DND-41 (cell line): ENCODE measurements at regions not wholly inside any gene's neighbourhood (a gene's known extent, or its start where the extent isn't known, plus 50 kb on each side); places are given as distances from the start of the nearest gene placed in this dataset.

Source experiments
- EZH2 ChIP-seq: IDR thresholded peaks from 3 replicates; pipeline ENCODE4 v1.6.1; 2012; ENCODE audit warnings: borderline replicate concordance, low read depth, mild to moderate bottlenecking, moderate library complexity, low read length, inconsistent platforms; ENCODE audit not compliant: severe bottlenecking
- TF ChIP-seq, protein P1 (sequence below): IDR thresholded peaks from 2 replicates; pipeline ENCODE4 v1.5.1; 2012; ENCODE audit warnings: borderline replicate concordance, low read length, moderate library complexity, mild to moderate bottlenecking; ENCODE audit not compliant: poor library complexity, severe bottlenecking; ENCODE audit errors: extremely low read depth

DNA sequence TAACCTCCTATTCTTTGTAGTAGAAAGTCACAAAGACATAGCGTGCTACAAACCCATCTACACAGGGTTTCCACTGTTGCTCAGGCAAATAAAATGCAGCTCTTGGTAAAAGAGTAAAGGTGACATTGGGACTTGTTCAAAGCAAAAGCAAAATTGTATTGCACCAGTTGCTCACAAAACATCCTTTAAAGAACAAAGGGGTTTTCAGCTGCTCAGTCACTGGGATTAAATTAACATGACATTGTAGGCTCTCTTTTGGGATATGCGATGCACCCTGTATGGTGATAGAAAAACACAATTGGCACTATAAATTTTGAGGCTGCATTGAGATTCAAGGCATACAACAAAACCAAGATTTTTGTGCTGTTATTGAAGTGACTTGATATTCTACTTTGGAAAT is 447.3 kb upstream of the CNTN3 start:
- TF ChIP-seq, protein P1, sequence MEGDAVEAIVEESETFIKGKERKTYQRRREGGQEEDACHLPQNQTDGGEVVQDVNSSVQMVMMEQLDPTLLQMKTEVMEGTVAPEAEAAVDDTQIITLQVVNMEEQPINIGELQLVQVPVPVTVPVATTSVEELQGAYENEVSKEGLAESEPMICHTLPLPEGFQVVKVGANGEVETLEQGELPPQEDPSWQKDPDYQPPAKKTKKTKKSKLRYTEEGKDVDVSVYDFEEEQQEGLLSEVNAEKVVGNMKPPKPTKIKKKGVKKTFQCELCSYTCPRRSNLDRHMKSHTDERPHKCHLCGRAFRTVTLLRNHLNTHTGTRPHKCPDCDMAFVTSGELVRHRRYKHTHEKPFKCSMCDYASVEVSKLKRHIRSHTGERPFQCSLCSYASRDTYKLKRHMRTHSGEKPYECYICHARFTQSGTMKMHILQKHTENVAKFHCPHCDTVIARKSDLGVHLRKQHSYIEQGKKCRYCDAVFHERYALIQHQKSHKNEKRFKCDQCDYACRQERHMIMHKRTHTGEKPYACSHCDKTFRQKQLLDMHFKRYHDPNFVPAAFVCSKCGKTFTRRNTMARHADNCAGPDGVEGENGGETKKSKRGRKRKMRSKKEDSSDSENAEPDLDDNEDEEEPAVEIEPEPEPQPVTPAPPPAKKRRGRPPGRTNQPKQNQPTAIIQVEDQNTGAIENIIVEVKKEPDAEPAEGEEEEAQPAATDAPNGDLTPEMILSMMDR, result no peak
- TF ChIP-seq EZH2, result no peak
